Activated CD4-positive, alpha-beta T cell treated with anti-CD3 and anti-CD28 coated beads, Interleukin-2, amount 50 U/mL, for 4 hours (primary cell): ENCODE measurements at regions not wholly inside any gene's neighbourhood (a gene's known extent, or its start where the extent isn't known, plus 50 kb on each side); places are given as distances from the start of the nearest gene placed in this dataset.
"Not testable (repeated sequence)": the region's sequence is repeated elsewhere in the genome, so short reads cannot be mapped to it uniquely, and the experiment has no call there.

Source experiments
- DNase-seq, 2 experiments: peaks; one replicate each; pipeline ENCODE4 v3.0.0-alpha.2; 2020

DNA sequence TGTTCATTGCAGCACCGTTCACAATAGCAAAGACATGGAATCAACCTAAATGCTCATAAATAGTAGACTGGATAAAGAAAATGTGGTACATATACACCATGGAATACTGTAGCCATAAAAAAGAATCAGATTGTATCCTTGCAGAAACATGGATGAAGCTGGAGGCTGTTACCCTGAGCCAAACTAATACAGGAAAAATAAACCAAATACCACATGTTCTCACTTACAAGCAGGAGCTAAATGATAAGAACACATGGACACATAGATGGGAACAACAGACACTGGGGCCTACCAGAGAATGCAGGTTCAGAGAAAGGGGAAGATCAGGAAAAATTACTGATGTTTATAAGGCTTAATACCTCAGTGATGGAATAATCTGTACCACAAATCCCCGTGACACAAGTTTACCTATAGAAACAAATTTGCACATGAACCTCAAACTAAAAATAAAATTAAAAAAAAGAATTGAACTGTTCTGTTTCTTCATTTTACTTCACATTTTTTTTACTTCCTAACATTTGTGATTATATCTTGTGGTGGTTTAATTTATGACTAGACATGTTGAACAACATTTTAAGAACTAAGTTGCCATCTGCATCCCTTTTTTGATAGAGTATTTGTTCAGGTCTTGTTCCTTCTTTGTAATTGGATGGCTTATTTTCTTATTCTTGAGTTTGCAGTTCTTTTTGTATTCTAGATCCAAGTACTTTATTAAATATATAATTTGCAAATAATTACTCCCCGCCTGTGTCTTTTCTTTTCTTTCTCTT, 835.2 kb downstream of the FSCB start:
- DNase-seq = no peak

DNA sequence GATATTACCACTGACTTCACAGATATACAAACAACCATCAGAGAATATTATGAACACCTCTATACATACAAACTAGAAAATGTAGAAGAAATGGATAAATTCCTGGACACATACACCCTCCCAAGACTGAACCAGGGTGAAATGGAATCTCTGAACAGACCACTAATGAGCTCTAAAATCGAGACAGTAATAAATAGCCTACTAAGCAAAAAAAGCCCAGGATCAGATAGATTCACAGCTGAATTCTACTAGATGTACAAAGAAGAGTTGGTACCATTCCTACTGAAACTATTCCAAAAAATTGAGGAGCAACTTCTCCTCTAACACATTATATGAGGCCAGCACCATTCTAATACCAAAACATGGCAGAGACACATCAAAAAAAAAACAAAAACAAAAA, 837.7 kb downstream of the FSCB start:
- DNase-seq = no peak

DNA sequence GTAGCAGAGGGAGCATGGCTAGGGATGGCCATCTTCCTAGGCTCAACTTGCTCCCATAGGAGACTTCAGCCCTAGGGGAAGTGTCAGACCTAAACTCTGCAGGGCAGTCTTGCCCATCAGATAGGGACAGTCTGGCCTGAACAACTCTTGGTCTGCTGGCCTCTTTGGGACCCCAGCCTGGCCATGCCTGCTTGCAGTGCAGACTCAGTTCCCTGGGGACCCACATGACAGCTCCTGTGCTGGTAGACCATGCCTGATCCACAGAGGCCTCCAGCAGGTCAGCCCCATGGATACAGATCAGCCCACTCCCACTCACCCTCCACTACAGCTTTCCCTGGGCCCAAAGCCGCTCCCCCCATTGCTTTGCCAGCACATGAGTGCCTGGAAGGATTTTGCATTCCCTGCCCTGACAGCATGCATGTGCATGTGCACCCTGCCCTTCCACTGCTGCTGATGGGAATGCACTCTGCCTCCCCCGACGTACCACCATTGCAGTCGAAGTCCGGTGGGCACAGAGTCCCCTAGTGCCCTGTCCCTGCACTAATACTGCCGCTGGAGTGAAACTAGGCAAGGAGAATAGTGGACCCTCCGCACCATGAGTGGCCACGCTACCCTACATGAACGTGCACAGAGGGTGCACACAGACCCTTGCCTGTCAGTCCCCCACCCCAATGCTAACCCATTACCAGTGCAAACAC, 841.4 kb downstream of the FSCB start:
- no peak for DNase-seq

DNA sequence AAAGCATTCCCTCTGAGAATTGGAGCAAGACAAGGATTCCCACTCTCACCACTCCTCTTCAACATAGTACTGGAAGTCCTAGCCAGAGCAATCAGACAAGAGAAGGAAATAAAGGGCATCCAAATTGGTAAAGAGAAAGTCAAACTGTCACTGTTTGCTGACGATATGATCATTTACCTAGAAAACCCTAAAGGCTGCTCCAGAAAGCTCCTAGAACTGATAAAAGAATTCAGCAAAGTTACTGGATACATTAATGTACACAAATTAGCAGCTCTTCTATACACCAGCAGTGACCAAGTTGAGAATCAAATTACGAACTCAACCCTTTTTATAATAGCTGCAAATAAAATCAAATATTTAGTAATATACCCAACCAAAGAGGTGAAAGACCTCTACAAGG, 851.9 kb downstream of the FSCB start:
- not testable (repeated sequence) for DNase-seq

DNA sequence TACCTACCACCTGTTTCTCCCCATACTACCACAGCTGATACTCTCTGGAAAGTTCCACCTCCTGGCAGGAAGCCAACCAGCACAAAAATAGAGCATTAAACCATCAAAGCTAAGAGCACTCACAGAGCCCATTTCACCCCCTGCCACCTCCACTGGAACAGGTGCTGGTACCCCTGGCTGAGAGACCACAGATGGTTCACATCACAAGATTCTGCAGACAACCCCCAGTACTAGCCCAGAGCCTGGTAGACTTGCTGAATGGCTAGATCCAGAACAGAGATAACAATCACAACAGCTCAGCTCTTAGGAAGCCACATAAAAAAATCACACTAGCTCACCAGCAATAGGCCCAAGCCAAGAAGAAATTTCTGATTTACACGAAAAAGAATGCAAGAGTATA, 855.2 kb downstream of the FSCB start:
- no peak for DNase-seq

DNA sequence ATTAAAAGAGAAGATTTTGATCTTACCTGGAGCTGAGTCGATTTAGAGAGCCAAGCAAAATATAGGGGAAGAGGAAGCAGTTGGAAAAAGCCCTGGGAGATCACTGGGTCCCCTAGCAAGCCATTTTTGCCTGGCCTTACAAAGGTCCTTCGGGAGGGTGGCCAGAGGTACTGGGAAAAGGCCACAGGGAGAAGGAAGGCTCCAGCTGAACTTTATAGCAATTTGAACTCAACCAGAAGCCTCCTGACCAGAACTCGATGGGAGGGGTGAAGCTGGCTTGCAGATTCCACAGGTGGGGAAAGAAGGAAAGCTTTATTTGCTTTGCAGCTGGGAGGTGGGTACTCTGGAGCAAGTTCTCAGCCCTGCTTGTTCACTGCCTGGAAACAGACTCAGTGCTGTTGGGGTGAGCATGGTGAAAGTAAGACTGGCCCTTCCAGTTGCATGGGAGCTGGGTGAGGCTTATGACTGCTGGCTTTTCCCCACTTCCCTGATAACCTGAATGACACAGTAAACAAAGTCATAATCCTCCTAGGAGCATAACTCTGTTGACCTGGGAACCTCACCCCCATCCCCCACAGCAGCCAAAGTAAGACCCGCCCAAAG, 855.8 kb downstream of the FSCB start:
- no peak for DNase-seq

DNA sequence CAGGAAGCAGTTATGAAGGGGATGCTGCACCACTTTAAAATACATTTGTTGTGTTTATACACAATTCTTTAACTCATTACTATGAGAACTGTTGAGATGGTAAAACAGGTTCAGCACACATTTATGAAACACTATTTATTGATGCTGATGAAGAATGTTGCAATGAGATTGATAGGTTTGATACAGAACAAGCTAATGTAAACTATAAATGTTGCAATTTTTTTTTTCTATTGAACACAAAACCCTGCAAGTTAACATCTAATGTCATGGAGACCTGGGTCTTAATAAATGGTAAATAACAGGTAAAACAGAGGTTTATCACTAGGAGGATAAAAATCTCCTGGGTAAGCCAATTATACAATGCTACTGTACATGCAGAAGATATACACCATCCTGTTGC, 857.6 kb downstream of the FSCB start:
- DNase-seq = no peak

DNA sequence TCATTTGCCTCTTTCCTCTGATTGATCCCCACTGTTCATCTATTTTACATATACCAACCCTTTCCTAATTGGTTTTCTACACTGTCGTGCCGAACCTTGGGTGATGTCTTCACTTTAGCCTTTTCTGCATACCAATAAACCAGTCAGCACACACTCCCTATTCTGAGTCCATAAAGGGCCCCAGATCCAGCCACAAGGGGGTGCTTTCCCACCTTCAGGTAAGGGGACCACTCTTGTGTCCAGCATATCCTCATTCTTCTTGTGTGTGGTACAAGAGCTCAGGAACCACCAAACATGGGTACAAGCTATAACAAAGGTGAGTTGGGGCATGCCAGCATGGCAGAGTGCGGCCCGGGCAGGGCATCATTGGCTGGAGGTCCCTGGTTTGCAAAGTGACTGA, 859.8 kb downstream of the FSCB start:
- no peak for DNase-seq

DNA sequence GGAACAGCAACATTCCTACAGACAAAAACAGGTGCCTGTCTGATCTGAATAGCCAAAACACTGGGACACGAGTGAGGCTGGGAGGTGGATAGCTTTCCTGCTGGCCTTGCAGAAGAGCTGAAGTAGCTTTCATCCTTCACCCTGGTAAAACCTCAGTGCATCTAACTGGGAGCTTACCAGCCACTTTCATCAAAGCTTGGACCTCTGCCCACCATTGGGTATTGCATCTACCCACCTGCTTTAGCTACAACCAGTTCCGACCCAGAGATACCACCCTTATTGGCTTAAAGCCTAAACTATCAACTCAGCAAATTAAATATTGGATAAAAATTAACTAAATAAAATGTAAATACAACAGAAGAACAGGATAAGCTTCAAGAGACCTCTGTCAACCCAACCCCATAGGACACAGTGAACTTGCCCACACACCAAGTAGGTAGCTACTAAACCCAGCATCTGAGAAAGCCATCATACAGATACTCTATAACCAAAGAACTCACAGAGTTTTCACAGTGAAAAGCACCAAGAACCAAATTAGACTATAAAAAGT, 866.3 kb downstream of the FSCB start:
- no peak for DNase-seq

DNA sequence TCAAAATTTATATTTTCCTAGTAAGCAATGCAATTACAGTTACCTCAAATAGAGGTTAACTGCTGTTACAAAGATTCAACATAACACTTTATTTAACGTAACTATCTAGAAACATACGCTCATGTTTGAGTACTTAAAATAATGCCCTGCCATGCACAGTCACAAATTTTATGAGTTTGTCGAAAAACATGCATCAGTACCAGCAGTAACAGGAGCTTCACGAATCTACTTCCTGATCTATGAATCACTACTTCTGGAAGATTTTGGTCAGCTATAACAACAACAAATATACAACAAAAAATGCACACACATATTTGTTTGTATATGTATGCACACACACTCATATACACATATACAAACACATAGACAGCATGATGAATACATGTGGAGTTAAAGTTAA, 881.8 kb downstream of the FSCB start:
- no peak for DNase-seq

DNA sequence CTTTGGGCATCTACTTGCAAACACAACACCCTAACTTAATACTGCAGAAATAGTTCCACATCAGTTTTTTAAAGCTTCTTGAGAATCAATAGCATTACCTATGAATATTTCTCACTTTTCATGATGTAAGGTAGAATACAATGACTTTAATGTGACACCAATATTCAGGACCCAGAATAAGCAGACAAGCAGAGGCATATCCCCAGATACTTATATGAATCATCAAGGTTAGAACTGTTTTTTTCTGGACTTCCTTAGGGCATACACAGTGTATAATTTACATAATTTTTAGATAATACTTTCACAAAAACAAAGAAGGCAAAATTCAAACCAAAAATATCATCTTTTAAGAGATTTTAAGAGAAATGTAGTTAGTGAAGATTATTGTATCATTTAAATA, 885.8 kb downstream of the FSCB start:
- DNase-seq = no peak

DNA sequence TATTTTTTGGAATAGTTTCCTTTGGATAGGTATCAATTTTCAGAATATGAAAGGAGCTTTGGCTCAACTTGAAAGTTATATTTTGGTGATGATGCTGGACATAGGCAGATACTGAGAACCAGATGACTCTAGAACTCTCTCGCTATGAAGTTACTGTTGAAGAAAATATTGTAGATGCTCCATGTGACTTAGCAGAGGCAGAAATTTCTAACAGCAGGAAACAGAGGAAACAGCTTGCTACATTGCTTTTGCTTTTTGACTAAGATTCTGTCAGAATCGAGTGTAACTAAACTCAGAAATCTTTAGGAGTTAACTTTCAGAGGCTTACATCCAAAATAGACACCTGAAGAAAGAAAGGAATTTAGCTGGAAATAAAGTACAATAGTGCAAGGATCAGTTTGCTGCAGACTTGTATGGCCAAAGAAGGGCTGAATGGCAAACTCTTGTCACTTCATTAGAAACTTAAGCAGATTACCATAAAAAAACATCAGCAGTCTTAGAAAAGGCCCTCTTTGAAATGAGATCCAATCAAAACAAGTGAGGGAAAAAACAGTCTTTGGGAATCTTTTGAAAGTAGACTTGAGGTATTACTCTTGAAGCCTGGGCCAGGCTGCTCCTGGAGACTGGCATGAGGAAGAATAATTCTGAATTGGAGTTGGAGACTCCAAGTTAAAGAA, 911.8 kb downstream of the FSCB start:
- no peak for DNase-seq

DNA sequence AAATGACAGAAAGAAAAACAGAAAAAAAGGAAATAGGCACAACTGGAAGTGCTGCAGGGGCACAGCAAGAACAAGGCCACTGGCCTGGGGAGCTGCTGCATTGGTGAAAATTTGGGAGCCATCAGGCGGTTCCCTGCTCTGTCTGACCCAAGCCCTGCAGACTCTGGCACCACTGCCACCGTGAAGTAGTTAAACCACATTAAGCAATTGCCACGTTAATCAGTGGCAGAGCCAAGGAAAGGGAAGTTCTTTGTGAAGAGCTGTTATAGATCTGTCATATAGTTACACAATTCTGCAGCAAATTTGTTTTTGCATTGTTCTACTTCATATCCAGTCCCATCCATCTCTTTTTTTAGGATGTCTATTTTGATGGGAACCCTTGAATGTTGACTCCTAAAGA, 915.3 kb downstream of the FSCB start:
- DNase-seq = no peak

DNA sequence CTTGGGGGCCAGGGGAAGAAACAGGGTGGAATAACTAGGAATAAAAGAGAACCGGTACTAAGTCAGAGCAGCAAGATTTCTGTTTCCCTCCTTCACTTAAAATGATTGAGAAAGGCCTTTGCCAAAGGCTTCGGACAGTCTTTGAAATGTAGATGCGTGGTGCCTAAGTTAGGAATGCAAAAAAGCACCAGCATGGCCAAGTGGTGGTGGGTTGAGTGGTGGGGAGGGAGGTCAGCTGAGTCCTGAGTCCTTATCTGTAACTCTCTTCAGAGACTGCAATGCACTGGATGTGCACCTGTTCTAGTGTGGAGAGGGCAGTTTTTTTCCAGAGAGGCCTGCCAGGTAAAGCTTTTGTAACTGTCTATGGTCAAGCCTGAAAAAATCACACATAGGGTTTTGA, 919.9 kb downstream of the FSCB start:
- no peak for DNase-seq

DNA sequence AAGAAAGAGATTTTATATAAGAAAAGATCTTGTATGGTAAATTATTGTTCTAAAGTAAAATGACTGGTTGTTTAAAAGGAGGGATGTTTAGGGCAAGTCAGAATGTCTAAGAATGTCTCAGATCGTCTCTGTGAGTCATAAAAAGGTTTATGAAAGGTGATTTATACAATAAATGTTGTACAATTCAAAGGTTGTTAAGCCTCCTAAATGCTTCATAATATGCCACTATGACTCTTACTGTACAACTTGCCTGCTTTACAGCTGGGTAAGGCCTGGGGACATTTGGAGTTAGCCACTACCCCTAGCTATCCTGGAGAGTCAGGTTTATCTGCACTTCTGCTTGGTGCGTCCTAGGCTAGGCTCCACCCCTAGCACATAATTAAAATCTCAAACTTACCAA, 927.4 kb downstream of the FSCB start:
- no peak for DNase-seq

DNA sequence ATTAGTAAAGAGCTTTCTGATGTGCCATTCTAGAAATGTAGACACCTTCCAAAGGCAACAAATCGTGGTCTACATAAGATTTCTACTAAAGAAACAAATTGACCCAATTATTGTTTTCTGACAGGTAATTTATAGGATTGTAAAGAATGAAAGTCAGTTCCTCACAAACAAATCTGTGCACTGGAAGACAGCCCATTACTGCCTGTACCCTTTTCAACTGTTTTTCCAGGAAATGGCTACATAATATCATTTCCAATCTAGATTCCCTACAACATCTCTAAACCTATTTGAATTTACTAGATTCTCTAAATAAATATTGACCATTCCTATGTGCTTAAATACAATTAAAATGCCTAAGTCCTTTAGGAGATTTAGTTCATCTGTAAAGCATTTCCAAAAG, 939.1 kb downstream of the FSCB start:
- no peak for DNase-seq

DNA sequence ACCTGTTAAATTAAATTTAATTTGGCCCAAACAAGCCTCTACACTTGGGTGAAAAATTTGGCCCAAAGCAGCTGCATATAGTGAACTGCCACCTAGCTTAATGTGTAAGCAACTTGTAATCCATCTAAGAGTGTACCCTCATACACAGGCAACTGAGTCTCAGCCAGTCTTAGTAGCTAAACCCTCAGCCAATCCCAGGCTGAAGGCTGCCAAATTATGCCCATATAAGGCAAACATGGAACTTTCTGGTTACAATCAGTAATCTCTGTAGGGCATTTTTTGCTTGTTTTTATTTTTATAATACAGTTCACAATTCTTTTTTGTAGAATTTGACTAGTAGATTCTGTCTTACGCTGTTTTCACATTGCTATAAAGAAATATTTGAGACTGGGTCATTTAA, 958.7 kb downstream of the FSCB start:
- no peak for DNase-seq

DNA sequence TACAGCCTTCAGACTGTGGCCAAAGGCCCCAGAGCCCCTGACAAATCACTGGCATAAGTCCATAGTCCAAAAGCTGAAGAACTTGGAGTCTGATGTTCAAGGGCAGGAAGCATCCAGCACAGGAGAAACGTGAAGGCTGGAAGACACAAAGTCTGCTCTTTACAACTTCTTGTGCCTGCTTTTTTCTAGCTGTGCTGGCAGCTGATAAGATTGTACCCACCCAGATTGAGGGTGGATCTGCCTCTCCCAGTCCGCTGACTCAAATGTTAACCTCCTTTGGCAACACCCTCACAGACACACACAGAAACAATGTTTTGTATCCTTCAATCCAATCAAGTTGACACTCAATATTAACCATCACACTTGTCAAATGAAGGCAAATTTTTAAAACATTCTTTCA, 959.5 kb downstream of the FSCB start:
- not testable (repeated sequence) for DNase-seq

DNA sequence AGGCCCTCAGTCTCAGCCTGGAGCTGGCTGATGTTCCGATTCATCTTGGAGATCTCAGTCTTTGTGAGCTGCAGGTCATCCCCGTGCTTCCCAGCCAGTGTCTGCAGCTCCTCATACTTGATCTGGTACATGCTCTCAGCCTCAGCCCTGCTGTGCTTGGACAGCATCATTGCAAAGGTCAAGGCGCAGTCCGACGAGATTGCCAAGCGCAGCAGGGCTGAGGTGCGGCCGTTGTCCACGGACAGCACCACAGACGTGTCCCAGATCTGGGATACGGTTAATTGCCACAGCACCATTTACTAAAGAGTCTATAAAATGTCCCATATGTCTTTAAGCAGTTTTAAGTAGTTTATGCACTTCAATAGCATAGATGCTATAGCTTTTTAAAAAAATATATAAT, 965.7 kb downstream of the FSCB start:
- DNase-seq = no peak

DNA sequence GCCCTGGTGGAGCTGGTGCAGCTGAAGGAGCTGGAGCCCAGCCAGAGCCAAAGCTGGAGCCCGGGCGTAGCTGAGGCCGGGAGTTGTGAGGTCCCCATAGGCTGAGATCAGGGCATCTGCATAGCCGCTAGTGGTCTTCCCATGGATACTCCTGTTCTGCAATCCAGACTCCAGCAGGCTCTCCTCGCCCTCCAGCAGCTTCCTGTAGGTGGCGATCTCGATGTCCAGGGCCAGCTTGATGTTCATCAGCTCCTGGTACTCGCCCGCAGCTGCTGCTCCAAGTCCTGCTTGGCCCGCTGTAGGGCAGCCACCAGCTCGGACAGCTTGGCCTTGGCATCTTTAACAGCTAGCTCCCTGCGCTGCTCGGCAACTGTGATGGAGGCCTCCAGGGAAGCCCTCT, 966.1 kb downstream of the FSCB start:
- DNase-seq = no peak

DNA sequence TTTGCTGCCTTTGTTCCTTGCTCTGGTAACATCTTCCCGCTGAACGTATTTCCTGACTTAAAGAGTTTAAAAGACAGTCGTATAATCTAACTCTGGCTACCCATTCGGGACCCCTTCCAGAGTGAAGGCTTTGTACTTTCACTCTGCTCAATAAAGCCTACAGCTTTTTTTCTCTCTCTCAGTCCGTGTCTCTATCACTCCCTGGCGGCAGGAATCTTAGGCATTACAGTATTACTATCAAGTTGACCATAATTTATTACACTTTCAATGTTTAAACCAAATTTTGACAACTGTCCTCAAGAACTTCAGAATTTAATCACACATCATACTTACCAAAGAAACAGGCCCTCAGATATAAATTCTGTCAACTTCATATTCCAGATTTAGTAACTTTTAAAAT, 967.9 kb downstream of the FSCB start:
- DNase-seq = no peak

DNA sequence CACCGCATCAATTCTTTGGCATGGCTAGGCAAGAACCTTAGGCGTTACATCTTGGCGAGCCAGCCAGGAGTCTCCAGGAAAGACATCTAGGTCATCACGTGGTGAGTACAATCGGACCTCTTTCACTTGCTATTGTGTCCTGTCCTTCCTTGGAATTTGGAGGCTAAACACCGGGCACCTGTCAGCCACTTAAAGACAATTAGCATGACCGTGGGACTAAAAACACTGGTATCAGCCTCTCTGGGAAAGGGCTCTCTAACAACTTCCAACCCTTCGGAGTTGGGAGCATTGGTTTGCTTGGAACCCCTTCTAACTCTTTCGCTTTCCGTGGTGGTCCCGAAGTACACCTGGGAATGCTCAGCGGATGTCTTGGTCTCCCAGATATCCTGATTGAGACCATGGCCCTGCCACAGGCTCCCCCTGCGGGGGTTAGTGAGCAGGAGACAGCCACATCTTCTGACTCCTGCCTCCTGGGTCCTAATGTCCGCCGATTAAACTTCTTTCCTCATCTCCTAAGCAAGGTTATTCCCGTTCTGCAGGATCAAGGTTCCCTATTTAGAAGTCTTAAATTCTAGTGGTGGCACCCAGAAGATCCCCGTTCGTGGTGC, 971.7 kb downstream of the FSCB start:
- DNase-seq = no peak

DNA sequence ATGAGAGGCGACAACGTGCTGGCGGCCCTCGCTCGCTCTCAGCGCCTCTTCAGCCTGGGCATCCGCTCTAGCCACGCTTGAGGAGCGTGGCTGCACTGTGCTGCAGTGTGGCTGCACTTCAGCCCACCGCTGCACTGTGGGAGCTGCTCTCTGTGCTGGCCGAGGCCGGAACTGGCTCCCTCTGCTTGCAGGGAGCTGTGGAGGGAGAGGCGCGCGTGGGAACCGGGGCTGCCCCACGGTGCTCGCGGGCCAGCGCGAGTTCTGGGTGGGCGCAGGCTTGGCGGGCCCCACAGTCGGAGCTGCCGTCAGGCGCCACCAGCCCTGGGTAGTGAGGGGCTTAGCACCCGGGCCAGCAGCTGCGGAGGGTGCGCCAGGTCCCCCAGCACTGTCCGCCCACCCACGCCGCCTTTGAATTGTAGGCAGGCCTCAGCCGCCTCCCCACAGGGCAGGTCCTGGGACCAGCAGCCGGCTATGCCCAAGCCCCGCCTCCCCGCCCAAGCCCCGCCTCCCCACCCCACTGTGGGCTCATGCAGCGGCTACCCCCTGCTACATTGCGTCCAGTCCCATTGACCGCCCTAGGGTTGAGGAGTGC, 974.2 kb downstream of the FSCB start:
- no peak for DNase-seq
